NCI-H1694 treated with DMSO at 0.1 percent for 48 hours (cell line): ENCODE measurements at regions not wholly inside any gene's neighbourhood (a gene's known extent, or its start where the extent isn't known, plus 50 kb on each side); places are given as distances from the start of the nearest gene placed in this dataset.
"Not testable (repeated sequence)": the region's sequence is repeated elsewhere in the genome, so short reads cannot be mapped to it uniquely, and the experiment has no call there.

Experiments used
- DNase-seq: peaks from one replicate; lab custom pipeline; 2025; lab: John Stamatoyannopoulos, UW

- DNase-seq, result no peak
Observed at GRCh38 chr6:140669321-140669720, 1294.9 kb upstream of the CITED2 start.

GRCh38 chr6:140663772-140664171 is 1289.3 kb upstream of the CITED2 start:
- DNase-seq, result no peak

GRCh38 chr6:140663094-140663493 is 1288.6 kb upstream of the CITED2 start:
- no peak for DNase-seq

DNA sequence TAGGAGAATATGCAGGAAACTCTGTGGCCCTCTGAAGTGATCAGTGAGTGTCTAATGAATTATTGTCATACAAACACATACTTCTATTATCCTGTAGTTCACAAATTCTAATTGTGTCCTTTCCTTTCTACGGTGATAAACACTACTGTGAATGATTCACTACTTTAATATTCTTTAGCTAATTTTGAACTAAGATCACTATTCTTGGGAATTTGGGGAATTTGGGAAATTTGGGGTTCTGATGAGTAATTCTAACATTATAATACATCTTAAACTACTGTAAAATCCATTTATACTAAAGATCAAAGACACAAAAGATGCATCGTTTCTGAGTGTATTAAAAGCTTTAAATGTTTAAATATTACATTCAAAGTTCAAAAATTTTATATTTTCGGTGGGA is 1287.2 kb upstream of the CITED2 start:
- DNase-seq, result no peak

DNA sequence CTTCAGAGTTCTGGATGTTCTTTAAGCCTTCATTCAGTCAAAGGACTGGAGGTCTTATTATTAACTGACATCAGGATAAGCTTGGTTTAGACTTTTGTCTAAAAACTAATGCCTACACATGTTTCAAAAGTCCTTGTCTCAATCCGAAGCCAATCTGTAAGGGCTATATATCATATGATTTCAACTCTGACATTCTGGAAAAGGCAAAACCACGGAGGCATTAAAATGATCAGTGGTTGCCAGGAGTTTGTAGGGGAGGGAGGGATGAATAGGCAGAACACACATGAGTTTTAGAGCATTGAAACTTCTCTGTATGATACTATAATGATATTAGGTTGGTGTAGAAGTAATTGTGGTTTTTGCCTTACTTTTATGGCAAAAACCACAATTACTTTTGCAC is 1285.8 kb upstream of the CITED2 start:
- no peak for DNase-seq

DNA sequence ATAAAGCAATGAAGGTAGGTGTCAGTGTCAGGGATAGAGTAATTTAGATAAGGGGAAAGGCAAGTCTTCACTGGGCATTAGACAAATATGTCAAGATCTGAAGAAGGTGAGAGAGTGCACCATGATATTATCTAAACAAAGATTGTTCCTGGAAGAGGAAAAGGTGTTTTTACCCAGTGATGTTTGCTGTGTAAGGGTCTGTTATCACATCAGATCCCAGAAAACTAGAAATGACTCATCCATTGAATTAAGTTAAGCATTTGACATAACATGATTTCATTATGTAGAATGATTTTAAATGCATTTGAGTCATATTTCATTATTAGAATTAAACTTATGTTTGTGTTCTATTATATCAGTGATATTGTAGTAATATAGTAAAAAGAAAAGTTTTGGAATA is 1279.5 kb upstream of the CITED2 start:
- DNase-seq, result no peak

DNA sequence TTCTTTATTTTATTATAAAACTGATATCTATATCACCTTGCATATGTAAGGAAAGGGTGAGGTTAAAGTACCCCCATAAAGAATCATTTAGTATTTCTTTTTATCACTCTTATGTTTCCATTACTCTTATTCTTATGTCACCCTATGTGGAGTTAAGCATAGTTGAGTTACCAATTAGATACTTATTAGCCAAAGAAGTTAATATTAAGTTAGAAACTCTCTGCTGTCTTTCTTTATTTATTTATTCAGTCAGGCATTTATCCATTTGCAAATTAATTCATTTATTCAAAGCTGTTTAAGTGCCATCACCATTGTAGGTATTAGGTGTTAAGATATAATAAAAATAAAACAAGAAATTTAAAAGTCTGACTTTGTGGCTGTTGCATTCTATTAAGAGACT is 1279.1 kb upstream of the CITED2 start:
- no peak for DNase-seq

DNA sequence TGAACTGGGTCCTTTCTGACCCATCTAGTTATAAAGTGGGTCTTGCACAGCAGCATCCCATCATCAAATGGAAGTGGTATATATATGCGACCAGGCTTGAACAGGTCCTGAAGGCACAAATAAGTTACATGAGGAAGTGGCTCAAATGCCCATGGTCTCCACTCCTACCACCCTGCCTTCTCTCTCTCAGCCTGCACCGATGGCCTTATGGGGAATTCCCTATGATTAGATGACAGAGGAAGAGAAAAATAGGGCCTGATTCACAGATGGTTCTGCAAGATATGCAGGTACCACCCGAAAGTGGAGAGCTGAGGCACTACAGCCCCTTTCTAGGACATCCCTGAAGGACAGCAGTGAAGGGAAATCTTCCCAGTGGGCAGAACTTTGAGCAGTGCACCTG is 1275.1 kb upstream of the CITED2 start:
- not testable (repeated sequence) for DNase-seq

DNA sequence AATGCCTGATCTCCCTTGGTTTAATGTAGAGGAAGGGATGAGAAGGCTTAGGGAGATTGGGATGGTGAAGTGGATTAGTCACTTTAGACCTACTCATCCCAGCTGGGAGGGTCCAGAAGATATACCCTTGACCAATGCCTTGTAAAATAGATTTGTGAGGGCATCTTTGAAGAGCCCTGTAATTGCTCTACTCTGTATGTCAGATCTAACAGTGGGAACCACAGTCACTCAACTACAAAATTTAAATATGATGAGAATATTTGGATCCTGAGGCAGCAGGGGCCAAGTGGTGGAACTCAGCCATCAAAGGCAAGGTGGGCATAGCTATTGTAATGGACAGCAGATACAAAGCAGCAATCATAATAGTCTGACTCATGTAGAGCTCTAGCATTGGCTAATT is 1272.9 kb upstream of the CITED2 start:
- DNase-seq, result not testable (repeated sequence)

DNA sequence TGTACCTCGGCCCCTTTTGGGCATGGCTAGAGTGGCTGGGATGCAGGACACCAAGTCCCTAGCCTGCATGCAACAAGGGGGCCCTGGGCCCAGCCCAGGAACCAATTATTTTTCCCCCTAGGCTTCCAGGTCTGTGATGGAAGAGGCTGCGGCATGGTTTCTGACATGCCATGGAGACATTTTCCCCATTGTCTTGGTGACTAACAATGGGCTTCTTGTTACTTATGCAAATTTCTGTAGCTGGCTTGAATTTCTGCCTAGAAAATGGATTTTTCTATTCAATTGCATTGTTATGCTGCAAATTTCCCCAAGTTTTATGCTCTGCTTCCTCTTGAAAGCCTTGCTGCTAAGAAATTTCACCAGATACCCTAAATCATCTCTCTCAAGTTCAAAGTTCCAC is 1269.6 kb upstream of the CITED2 start:
- DNase-seq, result no peak

GRCh38 chr6:140641412-140641811 is 1267.0 kb upstream of the CITED2 start:
- DNase-seq, result no peak

DNA sequence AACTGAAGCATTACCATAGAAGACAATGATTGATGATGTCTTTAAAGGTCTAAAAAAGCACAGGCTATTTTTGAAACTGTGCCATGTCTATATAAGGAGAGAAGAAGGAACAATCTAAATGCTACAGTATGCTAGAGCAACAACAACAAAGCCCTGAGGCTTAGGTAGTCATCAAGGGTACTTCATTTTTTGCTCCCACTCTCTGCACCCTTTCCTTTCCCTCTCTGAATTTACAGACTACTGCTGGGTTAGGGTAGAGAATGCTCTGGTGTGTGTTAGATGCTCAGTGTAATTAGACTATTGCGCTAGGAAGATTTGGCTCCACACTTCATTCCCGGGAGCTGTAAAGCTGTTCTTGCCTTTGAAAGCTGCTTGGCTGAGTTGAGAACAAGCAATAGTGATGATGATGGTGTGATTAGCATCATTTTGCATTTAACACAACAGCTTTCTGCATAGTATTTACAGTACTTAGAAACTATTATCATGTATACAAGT is 1262.5 kb upstream of the CITED2 start:
- DNase-seq, result no peak

- no peak for DNase-seq
Observed at GRCh38 chr6:140636271-140636907, 1261.9 kb upstream of the CITED2 start.

DNA sequence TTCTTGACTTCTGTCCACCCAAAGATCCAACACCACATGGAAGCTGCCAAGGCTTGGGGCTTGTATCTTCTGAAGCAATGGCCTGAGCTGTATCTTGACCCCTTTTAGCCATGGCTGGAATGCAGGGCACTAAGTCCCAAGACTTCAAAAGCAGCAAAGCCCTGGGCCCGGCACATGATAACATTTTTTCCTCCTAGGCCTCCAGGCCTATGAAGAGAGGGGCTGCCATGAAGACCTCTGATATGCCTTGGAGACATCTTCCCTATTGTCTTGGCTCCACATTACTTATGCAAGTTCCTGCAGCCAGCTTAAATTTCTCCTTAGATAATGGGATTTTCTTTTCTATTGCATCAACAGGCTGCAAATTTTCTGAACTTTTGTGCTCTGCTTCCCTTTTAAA is 1252.6 kb upstream of the CITED2 start:
- no peak for DNase-seq

GRCh38 chr6:140623498-140623897 is 1249.0 kb upstream of the CITED2 start:
- DNase-seq, result no peak

DNA sequence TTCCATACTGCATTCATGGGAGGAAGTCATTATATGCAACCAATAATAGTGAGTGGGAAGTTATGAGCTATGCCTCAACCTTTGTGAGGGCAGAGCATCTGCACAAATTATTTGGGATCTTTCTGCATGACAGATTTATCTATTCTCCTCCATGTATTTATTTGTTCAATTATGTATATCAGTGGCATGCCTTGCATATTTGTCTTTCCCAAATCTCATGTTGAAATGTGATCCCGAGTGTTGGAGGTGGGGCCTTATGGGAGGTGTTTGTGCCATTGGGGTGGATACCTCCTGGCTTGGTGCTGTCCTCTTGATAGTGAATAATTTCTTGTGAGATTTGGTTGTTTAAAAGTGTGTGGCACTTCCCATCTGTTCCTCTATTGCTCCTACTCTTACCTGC is 1246.0 kb upstream of the CITED2 start:
- DNase-seq, result no peak

DNA sequence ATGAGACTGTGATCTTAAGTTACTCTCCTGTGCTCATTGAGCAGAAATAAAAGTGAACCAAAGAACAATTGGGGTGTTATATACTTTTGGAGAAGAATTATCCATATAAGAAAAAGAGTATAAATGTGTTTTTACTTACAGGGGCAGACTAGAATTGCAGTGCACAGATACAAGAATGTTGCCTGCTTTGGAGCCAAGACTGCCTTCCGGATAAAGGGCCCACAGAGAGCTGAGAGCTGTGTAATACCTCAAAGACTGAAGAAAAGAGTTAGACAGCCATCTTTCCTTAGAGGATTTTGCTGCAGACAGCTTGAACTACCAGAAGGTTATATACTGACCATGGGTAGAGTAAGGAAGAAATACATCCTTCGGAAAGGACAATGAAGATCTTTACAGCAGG is 1235.5 kb upstream of the CITED2 start:
- no peak for DNase-seq

DNA sequence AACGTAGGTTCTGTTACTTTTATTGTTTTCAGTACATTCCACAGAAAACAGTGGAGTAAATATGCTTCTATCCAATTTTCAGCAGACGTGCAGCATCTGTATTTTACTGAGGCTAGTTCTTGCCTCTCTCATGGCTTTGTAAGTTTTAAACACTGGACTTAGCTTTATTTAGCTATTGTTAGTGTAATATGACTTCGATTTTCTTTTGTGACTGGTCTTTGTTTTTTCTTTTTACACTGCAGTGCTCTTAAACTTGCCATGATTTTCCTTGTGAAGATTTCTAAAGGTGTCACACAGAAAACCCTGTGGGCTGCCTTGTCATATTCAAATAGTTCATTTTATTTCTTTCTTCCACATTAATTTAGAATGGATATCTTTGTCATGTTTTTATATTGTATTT is 1234.9 kb upstream of the CITED2 start:
- DNase-seq, result no peak

GRCh38 chr6:140604786-140605185 is 1230.3 kb upstream of the CITED2 start:
- DNase-seq, result no peak

- no peak for DNase-seq
Observed at GRCh38 chr6:140602431-140603248, 1228.2 kb upstream of the CITED2 start.

DNA sequence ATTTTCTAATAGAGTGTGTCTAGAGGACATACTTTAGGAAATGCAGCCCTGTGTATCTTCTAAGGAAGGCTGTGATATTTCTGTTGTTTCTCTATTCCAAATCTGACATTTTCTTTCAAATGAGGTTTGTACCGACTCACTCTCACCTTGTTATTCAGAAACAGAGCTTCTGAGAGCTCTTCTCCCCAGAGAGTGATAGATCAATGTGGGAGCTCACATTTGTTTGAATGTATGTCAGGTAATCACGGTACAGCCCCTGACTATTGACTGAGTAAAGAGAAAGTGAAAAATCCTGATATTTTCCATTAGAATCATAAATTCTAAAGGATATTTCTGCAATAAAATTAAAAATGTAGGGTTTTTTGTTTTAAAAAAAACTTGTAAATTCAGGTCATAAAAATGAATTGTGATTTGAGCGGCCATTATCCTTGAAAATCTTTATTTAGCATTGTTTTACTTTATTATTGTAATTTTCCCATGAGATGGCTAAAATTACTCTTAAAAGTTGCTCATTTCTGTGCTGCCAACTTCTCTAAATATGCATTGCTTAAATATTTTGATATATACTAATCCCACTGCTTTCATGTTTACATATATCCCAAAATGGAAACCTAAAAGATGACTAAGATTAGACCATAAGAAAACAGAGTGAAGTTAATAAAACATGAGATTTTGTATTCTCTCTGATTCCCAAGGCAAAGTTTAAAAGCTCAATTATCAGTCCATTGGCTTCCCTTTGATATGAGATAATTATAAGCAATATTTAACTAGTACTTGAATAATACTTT is 1226.8 kb upstream of the CITED2 start:
- DNase-seq, result no peak

DNA sequence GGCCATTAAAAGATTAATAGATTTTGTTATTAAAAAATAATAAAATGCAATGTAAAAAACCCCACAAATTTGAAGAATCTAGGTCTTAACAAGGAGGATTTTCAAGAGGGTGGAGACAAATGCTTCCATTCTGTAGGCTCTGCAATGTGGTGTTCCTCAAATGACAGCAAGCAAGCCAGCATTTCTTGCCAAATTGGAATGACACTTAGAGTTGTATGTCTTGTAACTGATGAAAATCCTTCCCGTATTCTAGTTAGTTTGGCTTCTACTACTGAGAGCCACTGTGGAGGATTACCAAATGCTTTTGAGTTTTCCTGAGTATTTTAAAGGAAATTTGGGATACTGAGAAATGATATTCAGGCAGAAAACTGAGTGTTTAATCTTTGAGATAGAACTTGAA is 1225.5 kb upstream of the CITED2 start:
- DNase-seq, result no peak

- no peak for DNase-seq
Observed at GRCh38 chr6:140597181-140597580, 1222.7 kb upstream of the CITED2 start.
